ENCODE measurements at regions not wholly inside any gene's neighbourhood (a gene's known extent, or its start where the extent isn't known, plus 50 kb on each side); places are given as distances from the start of the nearest gene placed in this dataset.

GRCh38 chr1:168387781-168388760, 107.4 kb downstream of the TBX19 start:
- no peak for TF ChIP-seq CTCF (IDR thresholded peaks at IDR 0.05)
- TF ChIP-seq POLR2A (IDR thresholded peaks at IDR 0.05) = no peak

All from right lobe of liver (tissue), 4 donors.